B cell (primary cell): ENCODE measurements at regions not wholly inside any gene's neighbourhood (a gene's known extent, or its start where the extent isn't known, plus 50 kb on each side); places are given as distances from the start of the nearest gene placed in this dataset.

Experiments
- ATAC-seq: fragments of 200-7000 bp; cut with Tn5 transposase; one replicate; pipeline ENCODE4 v1.10.0; 2021; ENCODE audit warnings: low read depth, mild to moderate bottlenecking, moderate number of reproducible peaks, moderate library complexity
- CTCF ChIA-PET: fragments of 350-600 bp; sonication (Branson Sonifier 250); formaldehyde crosslinking; loops from one replicate; lab custom pipeline; 2021; ENCODE audit warnings: antibody characterized with exemption, inconsistent platforms; lab: Charles Lee
- POLR2A ChIA-PET: fragments of 350-600 bp; sonication (Branson Sonifier 250); formaldehyde crosslinking; loops from one replicate; lab custom pipeline; 2021; ENCODE audit warnings: antibody characterized with exemption; lab: Charles Lee
- DNase-seq: peaks from one replicate; pipeline ENCODE4 v3.0.0; 2013
- H2AFZ ChIP-seq: 2 replicates; pipeline ENCODE4 v1.6.1; 2012; ENCODE audit warnings: mild to moderate bottlenecking, low read depth, low read length; ENCODE audit not compliant: insufficient read depth, poor library complexity, severe bottlenecking
- H3K27ac ChIP-seq, 2 donors: 1 replicate in 1 of 2; 2 replicates in 1 of 2; pipeline ENCODE4 v1.5.1; 2012 to 2013; ENCODE audit warnings: low read length in 2 of 2, mild to moderate bottlenecking in 2 of 2, moderate library complexity in 1 of 2
- H3K27me3 ChIP-seq, 4 experiments: fragments of 200-600 bp in 1 of 4; sonication (generic) in 1 of 4; replicated peaks in 1 of 4; 1 replicate in 2 of 4; 2 replicates in 2 of 4; pipeline versions ENCODE4 v1.6.1 to v1.7.0; 2013 to 2016; ENCODE audit warnings: low read length in 3 of 4, mild to moderate bottlenecking in 2 of 4, mixed read lengths in 1 of 4, moderate library complexity in 1 of 4; ENCODE audit not compliant: insufficient read depth in 4 of 4, control insufficient read depth in 3 of 4; ENCODE audit errors: control extremely low read depth in 1 of 4
- H3K36me3 ChIP-seq, 2 experiments: replicated peaks in 1 of 2; 1 replicate in 1 of 2; 2 replicates in 1 of 2; pipeline versions ENCODE4 v1.6.1 to v1.7.1; 2013; ENCODE audit warnings: low read length in 1 of 2; ENCODE audit not compliant: insufficient read depth in 2 of 2, control insufficient read depth in 1 of 2; ENCODE audit errors: control extremely low read depth in 1 of 2, extremely low read depth in 1 of 2
- H3K4me1 ChIP-seq, 2 donors: fragments of 200-600 bp in 1 of 2; sonication (generic) in 1 of 2; 1 replicate in 1 of 2; 2 replicates in 1 of 2; pipeline versions ENCODE4 v1.5.1 to v1.6.1; 2013 to 2017; ENCODE audit warnings: low read length in 2 of 2; ENCODE audit not compliant: control insufficient read depth in 2 of 2, insufficient read depth in 2 of 2
- H3K4me2 ChIP-seq: replicated peaks from 2 replicates; pipeline ENCODE3; 2012; ENCODE audit warnings: mild to moderate bottlenecking, low read depth, low read length; ENCODE audit not compliant: poor library complexity, severe bottlenecking
- H3K4me3 ChIP-seq, 5 experiments: fragments of 200-600 bp in 1 of 5; sonication (generic) in 1 of 5; 1 replicate in 3 of 5; 2 replicates in 2 of 5; pipeline versions ENCODE4 v1.5.1 to v1.7.0; 2011 to 2016; ENCODE audit warnings: low read length in 4 of 5, mild to moderate bottlenecking in 4 of 5, low read depth in 2 of 5, control low read depth in 1 of 5, moderate library complexity in 1 of 5; ENCODE audit not compliant: insufficient read depth in 1 of 5; ENCODE audit errors: control extremely low read depth in 1 of 5, extremely low read depth in 1 of 5
- H3K79me2 ChIP-seq: fragments of 200-600 bp; sonication (generic); one replicate; pipeline ENCODE4 v1.6.0; 2016; ENCODE audit warnings: low read length; ENCODE audit not compliant: control insufficient read depth, insufficient read depth
- H3K9ac ChIP-seq: fragments of 200-600 bp; sonication (generic); 2 replicates; pipeline ENCODE4 v1.6.1; 2017; ENCODE audit warnings: mild to moderate bottlenecking, low read length, moderate library complexity
- H3K9me3 ChIP-seq, 3 donors: one replicate each; pipeline versions ENCODE4 v1.6.1 to v1.7.1; 2013; ENCODE audit warnings: low read length in 2 of 3; ENCODE audit not compliant: control insufficient read depth in 2 of 3, insufficient read depth in 1 of 3; ENCODE audit errors: control extremely low read depth in 1 of 3
- H4K20me1 ChIP-seq: 2 replicates; pipeline ENCODE4 v1.6.0; 2012; ENCODE audit warnings: mild to moderate bottlenecking, low read length; ENCODE audit not compliant: insufficient read depth, control insufficient read depth, poor library complexity, severe bottlenecking
- H3K27ac Mint-ChIP-seq: one replicate; pipeline ENCODE4 v1.8.0; 2021; ENCODE audit warnings: mixed read lengths
- H3K27me3 Mint-ChIP-seq: one replicate; pipeline ENCODE4 v1.8.0; 2021; ENCODE audit warnings: mixed read lengths
- H3K4me1 Mint-ChIP-seq: one replicate; pipeline ENCODE4 v1.8.0; 2021; ENCODE audit warnings: mixed read lengths
- H3K4me3 Mint-ChIP-seq: one replicate; pipeline ENCODE4 v1.8.0; 2021; ENCODE audit warnings: mixed read lengths
- H3K9me3 Mint-ChIP-seq: one replicate; pipeline ENCODE4 v1.8.0; 2022; ENCODE audit warnings: mixed read lengths; ENCODE audit not compliant: insufficient read depth
- CTCF ChIP-seq: fragments of 200-600 bp; IDR thresholded peaks from one replicate; pipeline ENCODE4 v1.8.0; 2022; ENCODE audit warnings: antibody characterized with exemption, mild to moderate bottlenecking
- EZH2 ChIP-seq: IDR thresholded peaks from 2 replicates; pipeline ENCODE4 v1.6.1; 2012; ENCODE audit warnings: borderline replicate concordance, low read depth, mild to moderate bottlenecking, moderate library complexity, low read length; ENCODE audit not compliant: insufficient read depth, poor library complexity, severe bottlenecking
- WGBS: methylation state at CpG from one replicate; pipeline ENCODE4 v1.1.5; 2013; ENCODE audit warnings: missing lambda C conversion rate; ENCODE audit not compliant: insufficient coverage; 5-methylcytosine and 5-hydroxymethylcytosine counted together
- intact Hi-C: fragments of 100-400 bp; cut with micrococcal nuclease; formaldehyde crosslinking; loops from one replicate; pipeline ENCODE4 v1.10.0; 2022

- POLR2A ChIA-PET: no interaction called here
- H3K27ac Mint-ChIP-seq: no peak overlapping the region
- WGBS: no CpG with 5 or more reads among the region's 3 CpGs
Measured at GRCh38 chr1:86645851-86646250, 58.5 kb upstream of the SH3GLB1 start.

GRCh38 chr1:86646256-86646655, 58.1 kb upstream of the SH3GLB1 start:
- Mint-ChIP-seq H3K27me3 (no peaks in the 10 kb centered on the region), H3K9me3 (no peaks in the 10 kb centered on the region), H3K27ac (no peak overlapping the region), H3K4me1 (peaks cover 13% of the 10 kb centered on the region), H3K4me3 (no peak overlapping the region)
- Histone ChIP-seq H3K27ac (no peak overlapping the region), H3K79me2 (no peaks in the 10 kb centered on the region), H3K36me3 (no peaks in the 10 kb centered on the region), H3K4me3 (no peak overlapping the region), H3K9me3 (no peaks in the 10 kb centered on the region), H3K27me3 (no peaks in the 10 kb centered on the region), H2AFZ (no peak overlapping the region), H4K20me1 (no peaks in the 10 kb centered on the region), H3K4me2 (no peak overlapping the region), H3K4me1 (peaks cover 0 to 3% of the 10 kb centered on the region in 2 donors), H3K9ac (no peak overlapping the region)
- intact Hi-C loops: no loop called here
- POLR2A ChIA-PET: no interaction called here
- no peak for ATAC-seq
- DNase-seq: no peak
- WGBS: 100% methylated on average over 3 of the region's 3 CpGs
- CTCF ChIA-PET: no interaction called here
- TF ChIP-seq EZH2 (no peak), CTCF (no peak)

More at GRCh38 chr1:86645851-86646250, 58.5 kb upstream of the SH3GLB1 start:
- no peak for DNase-seq
- no peak overlapping the region for H3K4me2 ChIP-seq
- H3K4me3 ChIP-seq: no peak overlapping the region
- H3K9me3 Mint-ChIP-seq: no peaks in the 10 kb centered on the region
- H3K27me3 Mint-ChIP-seq: no peaks in the 10 kb centered on the region
- TF ChIP-seq EZH2 (no peak), CTCF (no peak)
- H3K4me1 Mint-ChIP-seq: peaks cover 14% of the 10 kb centered on the region
- ATAC-seq: no peak
- H3K4me3 Mint-ChIP-seq: no peak overlapping the region
- CTCF ChIA-PET: no interaction called here
- no peaks in the 10 kb centered on the region for H3K27me3 ChIP-seq
- H3K9me3 ChIP-seq: no peaks in the 10 kb centered on the region
- H4K20me1 ChIP-seq: no peaks in the 10 kb centered on the region
- peaks cover 0 to 3% of the 10 kb centered on the region in 2 donors for H3K4me1 ChIP-seq
- no peaks in the 10 kb centered on the region for H3K79me2 ChIP-seq
- no peak overlapping the region for H3K27ac ChIP-seq
- no peak overlapping the region for H3K9ac ChIP-seq
- intact Hi-C loops: no loop called here
- H2AFZ ChIP-seq: no peak overlapping the region
- H3K36me3 ChIP-seq: no peaks in the 10 kb centered on the region
